ENCODE measurements at regions not wholly inside any gene's neighbourhood (a gene's known extent, or its start where the extent isn't known, plus 50 kb on each side); places are given as distances from the start of the nearest gene placed in this dataset.

DNA sequence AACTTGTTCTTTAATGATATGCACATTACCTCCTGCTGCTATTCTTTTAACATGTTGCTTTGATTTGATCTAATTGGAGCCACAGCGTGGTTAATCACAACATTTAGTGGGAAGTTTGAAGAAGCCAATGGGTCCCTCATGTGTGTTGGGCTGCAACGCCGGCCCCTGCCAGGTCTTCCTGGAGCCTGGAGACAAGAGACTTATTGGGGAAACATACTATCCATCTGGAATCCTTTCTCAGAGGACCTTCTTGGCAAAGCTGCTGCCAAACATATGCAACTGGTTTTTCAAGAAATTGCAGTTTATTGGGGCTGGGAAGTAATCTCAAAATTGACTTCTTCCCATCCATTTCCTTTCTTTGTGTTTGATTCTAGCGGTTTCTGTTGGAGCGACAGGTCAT lies 396.3 kb upstream of the PROK2 start:
- Mint-ChIP-seq H3K27ac (no peak overlapping the region), H3K36me3 (ENCODE audit: low read depth) (peaks cover 4% of the 10 kb centered on the region), H3K4me3 (no peak overlapping the region), H3K27me3 (ENCODE audit: insufficient read depth) (peaks cover 6% of the 10 kb centered on the region), H3K9me3 (no peaks in the 10 kb centered on the region), H3K4me1 (ENCODE audit: low read depth) (peaks cover 13% of the 10 kb centered on the region)
- intact Hi-C loops (cut with micrococcal nuclease), result no loop called here
- no peak for DNase-seq (ENCODE audit: low spot score)

DNA sequence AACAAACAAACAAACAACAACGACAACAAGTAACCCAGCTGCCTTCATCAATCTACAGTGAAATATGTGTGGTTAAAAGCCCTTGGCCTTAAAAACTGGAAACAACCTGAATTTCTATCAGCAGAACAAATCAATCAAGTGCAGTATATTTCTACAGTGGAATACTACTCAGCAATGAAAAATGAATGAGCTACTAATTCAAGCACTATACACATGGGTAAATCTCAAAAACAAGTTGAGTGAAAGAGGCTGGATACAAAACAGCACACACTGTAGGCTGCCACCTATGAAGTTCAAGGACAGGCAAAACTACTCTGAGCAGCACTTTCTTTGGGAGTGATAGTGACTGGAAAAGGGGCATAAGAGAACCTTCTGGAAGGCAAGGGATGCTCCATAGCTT lies 395.5 kb upstream of the PROK2 start:
- Mint-ChIP-seq H3K36me3 (ENCODE audit: low read depth) (peaks cover 4% of the 10 kb centered on the region), H3K27ac (no peak overlapping the region), H3K9me3 (no peaks in the 10 kb centered on the region)

DNA sequence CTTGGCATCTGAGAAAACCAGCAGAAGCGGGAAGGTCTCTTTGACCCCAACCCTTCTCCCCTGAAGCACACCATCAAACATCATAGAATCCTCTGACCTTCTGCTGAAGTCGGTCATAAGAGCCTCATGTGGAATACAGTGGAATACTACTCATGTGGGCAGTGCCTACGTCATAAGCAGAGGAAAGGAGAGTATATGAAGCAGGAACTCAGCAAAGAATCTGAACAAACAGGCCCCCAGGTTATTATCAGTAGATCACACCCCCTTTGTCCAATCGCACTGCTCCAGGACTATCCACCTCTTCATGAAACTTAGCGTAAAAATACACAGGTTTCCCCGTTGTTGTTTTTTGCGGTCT lies 394.1 kb upstream of the PROK2 start:
- no peak for DNase-seq (ENCODE audit: low spot score)
- Mint-ChIP-seq H3K27me3 (ENCODE audit: insufficient read depth) (peaks cover 6% of the 10 kb centered on the region), H3K27ac (no peak overlapping the region), H3K4me1 (ENCODE audit: low read depth) (peaks cover 10% of the 10 kb centered on the region), H3K4me3 (no peak overlapping the region), H3K36me3 (ENCODE audit: low read depth) (no peaks in the 10 kb centered on the region), H3K9me3 (no peaks in the 10 kb centered on the region)
- intact Hi-C loops (cut with micrococcal nuclease), result no loop called here

More for the DNA sequence above, 395.5 kb upstream of the PROK2 start:
- intact Hi-C loops (cut with micrococcal nuclease), result no loop called here
- peaks cover 10% of the 10 kb centered on the region for H3K4me1 Mint-ChIP-seq (ENCODE audit: low read depth)
- peaks cover 6% of the 10 kb centered on the region for H3K27me3 Mint-ChIP-seq (ENCODE audit: insufficient read depth)
- DNase-seq (ENCODE audit: low spot score), result no peak
- no peak overlapping the region for H3K4me3 Mint-ChIP-seq

DNA sequence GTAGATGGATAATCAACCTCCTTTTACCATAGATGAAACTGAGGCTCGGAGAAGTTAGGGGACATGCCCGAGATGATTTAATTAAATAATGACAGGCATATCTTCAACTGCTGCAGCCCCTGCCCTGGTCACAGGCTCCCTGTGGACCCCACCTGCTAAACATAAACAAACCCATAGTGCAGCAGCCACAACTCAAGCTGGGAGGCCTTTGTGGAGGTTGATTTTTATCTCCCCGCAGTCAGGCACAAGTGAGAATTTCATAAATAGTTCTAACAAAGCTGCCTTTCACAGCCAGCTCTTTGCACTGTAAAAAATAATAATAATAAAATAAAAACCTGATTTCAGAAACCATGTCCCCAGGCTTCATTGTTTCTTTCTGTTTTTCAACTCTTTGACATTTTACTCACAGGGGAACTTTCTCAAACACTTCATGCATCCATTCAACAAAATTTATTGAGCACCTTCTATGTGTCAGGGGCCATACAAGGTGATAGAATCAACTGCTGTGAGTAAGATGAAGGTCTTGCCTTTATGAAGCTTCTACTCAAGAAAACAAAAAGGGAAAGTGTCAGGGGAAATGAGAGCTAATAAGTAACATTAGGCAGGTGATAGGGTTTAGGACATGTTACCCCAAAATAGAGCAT lies 393.6 kb upstream of the PROK2 start:
- Mint-ChIP-seq H3K9me3 (no peaks in the 10 kb centered on the region), H3K27ac (no peak overlapping the region), H3K27me3 (ENCODE audit: insufficient read depth) (peaks cover 6% of the 10 kb centered on the region), H3K36me3 (ENCODE audit: low read depth) (no peaks in the 10 kb centered on the region), H3K4me3 (no peak overlapping the region), H3K4me1 (ENCODE audit: low read depth) (peaks cover 10% of the 10 kb centered on the region)
- no peak for DNase-seq (ENCODE audit: low spot score)
- intact Hi-C loops (cut with micrococcal nuclease), result no loop called here

DNA sequence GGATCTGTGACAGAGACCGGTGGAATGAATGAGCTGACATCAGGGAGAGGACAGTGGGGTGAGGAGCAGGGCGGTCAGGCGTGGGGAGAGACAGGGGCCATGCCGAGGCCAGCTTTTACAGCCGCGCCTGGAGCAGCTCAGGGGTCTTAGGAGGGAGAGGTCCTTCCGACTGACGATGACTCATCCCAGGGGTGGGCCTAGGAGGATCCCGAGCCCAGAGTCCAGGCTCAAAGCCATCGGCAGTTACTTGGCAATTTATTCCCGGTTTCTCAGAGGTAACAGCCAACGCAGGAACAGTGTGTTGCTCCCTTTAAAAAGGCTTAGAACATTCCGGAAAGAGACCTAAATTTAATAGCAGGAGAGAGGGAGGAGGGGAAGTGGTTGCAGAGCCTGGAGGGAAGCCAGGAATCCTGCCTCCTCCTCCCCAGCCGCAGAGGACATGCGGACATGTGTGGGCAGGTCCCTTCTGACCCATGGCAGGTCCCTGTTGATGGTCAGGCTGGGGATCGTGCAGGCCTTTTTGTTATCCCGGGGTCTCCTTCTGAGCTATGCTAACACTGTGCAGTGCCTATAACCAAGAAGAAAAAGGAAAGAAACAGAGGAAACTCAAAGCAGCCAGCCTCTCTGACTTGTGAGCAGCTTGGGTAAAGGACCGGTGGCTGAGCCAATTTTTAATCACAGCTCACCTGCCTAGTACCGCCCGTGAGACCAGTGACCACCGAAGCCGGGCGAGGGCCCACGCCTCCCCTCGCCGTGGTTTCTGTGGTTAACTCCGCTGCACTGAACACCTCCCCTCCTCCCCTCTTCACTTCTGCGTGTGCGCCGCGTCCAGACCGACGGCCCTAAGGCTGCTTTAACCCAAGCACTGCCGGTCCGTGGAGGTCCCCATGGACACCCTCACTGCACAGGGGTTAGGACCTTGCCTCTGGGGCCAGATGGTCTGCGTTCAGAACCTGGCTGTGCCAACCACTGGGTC lies 392.4 kb upstream of the PROK2 start:
- DNase-seq (ENCODE audit: low spot score), result no peak
- peaks cover 7% of the 10 kb centered on the region for H3K27me3 Mint-ChIP-seq (ENCODE audit: insufficient read depth)
- H3K36me3 Mint-ChIP-seq (ENCODE audit: low read depth), result no peaks in the 10 kb centered on the region
- no peak overlapping the region for H3K27ac Mint-ChIP-seq
- no peaks in the 10 kb centered on the region for H3K9me3 Mint-ChIP-seq
- H3K4me3 Mint-ChIP-seq, result no peak overlapping the region
- peaks cover 10% of the 10 kb centered on the region for H3K4me1 Mint-ChIP-seq (ENCODE audit: low read depth)
- intact Hi-C loops (cut with micrococcal nuclease), result no loop called here

DNA sequence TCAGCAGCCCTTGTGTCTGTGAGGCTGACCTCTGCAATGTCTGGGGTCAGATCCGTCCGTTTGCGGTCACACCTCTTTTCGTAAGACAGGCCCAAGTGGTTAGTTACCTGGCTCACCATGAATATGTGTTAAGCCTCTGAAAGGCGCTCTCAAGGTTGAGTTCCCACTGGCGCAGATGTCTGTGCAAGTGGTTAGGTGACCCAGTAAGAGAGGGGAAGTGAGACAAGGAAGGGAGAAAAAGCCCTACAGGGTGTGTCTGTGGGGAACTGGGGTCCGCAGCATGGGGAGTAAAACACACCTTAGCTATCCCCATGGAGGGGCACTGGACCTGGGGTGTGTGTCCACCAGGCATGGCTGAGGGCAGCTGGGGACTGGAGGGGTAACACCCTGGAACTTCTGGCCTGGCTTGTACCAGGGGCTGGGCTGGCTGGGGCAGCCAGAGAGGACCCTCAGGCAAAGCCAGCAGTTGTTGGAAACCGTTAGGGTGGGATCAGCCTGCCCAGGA lies 391.6 kb upstream of the PROK2 start:
- no peak for DNase-seq (ENCODE audit: low spot score)
- no peaks in the 10 kb centered on the region for H3K36me3 Mint-ChIP-seq (ENCODE audit: low read depth)
- intact Hi-C loops (cut with micrococcal nuclease), result no loop called here
- no peaks in the 10 kb centered on the region for H3K9me3 Mint-ChIP-seq
- H3K4me1 Mint-ChIP-seq (ENCODE audit: low read depth), result peaks cover 10% of the 10 kb centered on the region
- H3K4me3 Mint-ChIP-seq, result no peak overlapping the region
- no peak overlapping the region for H3K27ac Mint-ChIP-seq
- H3K27me3 Mint-ChIP-seq (ENCODE audit: insufficient read depth), result peaks cover 7% of the 10 kb centered on the region

DNA sequence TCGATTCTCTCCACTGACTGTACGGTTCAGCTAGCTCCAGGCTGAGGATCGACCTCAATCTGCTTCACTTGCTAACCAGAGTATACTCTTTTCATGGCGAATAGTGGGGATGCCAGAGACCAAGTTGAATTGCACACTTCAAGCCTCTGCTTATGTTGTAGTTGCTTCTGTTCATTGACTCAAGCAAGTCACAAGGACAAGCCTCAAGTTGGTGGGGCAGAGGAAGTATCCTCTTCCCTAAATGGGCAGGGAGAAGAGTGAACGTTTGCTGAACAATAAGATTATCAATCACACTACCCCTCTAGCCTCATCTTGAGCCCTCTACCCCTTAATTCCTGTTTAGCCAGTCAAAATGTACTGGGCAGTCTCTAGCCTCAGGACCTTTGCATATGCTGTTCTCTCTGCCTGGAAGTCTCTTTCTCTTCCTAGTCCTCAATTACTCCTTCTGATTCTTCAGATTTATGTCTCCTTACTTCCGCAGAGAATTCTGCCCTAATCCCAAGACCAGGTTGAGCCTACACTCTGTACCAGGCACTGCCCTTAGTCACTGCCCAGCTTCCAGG lies 390.4 kb upstream of the PROK2 start:
- no peaks in the 10 kb centered on the region for H3K36me3 Mint-ChIP-seq (ENCODE audit: low read depth)
- intact Hi-C loops (cut with micrococcal nuclease), result no loop called here
- H3K4me1 Mint-ChIP-seq (ENCODE audit: low read depth), result peaks cover 10% of the 10 kb centered on the region
- H3K9me3 Mint-ChIP-seq, result no peaks in the 10 kb centered on the region
- no peak for DNase-seq (ENCODE audit: low spot score)
- H3K27ac Mint-ChIP-seq, result no peak overlapping the region
- H3K27me3 Mint-ChIP-seq (ENCODE audit: insufficient read depth), result peaks cover 7% of the 10 kb centered on the region
- no peak overlapping the region for H3K4me3 Mint-ChIP-seq

DNA sequence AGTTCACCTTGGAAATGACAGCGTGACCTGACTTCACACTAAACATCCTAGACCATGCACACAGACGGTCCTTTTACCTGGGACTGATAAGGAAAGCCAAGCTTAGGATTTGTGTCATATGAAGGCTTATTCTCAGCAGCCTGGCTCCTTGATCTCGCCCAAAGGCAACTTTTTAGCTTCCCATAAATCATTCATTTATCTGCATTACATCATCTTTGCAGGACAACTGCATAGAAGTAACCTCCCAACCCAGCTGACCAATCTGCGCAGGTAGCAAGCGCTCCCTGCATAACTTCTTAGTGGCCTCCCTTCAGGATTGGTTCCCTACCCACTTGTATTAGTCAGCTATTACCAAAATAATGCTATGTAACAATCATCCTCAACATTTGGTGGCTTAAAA lies 389.9 kb upstream of the PROK2 start:
- H3K4me1 Mint-ChIP-seq (ENCODE audit: low read depth), result peaks cover 10% of the 10 kb centered on the region
- H3K27me3 Mint-ChIP-seq (ENCODE audit: insufficient read depth), result peaks cover 7% of the 10 kb centered on the region
- no peak for DNase-seq (ENCODE audit: low spot score)
- no peaks in the 10 kb centered on the region for H3K9me3 Mint-ChIP-seq
- intact Hi-C loops (cut with micrococcal nuclease), result no loop called here
- no peaks in the 10 kb centered on the region for H3K36me3 Mint-ChIP-seq (ENCODE audit: low read depth)
- no peak overlapping the region for H3K4me3 Mint-ChIP-seq
- H3K27ac Mint-ChIP-seq, result no peak overlapping the region

DNA sequence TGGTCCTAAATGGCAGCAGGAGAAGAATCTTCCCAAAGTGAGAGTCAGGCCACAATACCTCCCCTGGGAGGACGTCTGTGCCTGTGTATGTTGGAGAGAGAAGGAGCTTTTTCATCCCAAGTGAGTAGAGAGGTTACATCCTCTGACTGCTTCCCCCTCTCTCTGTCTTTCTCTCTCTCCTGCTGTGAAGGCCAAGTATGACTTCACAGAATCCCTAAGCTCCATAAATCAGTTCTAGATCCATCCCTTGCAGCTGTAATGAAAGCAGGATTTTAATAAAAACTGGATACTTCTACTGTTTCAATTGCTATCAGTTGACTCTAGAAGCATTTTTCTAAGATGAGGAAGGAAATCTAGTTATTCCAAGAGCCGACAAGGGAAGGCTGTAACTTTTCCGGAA lies 389.1 kb upstream of the PROK2 start:
- intact Hi-C loops (cut with micrococcal nuclease), result no loop called here
- Mint-ChIP-seq H3K4me3 (no peak overlapping the region), H3K4me1 (ENCODE audit: low read depth) (peaks cover 10% of the 10 kb centered on the region), H3K36me3 (ENCODE audit: low read depth) (no peaks in the 10 kb centered on the region), H3K27me3 (ENCODE audit: insufficient read depth) (peaks cover 7% of the 10 kb centered on the region), H3K9me3 (no peaks in the 10 kb centered on the region), H3K27ac (no peak overlapping the region)
- no peak for DNase-seq (ENCODE audit: low spot score)

DNA sequence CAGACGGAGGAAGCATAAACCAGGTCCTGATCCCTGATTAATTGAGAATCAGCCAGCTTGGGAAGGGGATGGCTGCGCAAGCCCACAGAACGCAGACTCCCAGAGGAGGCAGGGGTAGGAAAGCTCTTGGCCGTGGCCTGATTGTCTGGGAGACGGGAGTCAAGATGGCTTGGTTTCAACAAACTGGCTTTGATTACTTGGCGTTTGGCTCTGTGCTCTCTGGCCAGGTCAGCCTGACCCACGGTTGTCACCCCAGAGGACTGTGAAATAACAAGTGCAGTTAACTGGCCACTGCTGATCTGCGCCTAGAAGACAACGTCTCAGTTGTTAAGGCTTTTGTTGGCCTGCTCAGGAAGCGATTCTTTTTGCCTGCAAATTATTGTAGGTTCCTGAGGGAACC lies 387.0 kb upstream of the PROK2 start:
- no peaks in the 10 kb centered on the region for H3K36me3 Mint-ChIP-seq (ENCODE audit: low read depth)
- intact Hi-C loops (cut with micrococcal nuclease), result no loop called here
- peaks cover 9% of the 10 kb centered on the region for H3K27me3 Mint-ChIP-seq (ENCODE audit: insufficient read depth)

DNA sequence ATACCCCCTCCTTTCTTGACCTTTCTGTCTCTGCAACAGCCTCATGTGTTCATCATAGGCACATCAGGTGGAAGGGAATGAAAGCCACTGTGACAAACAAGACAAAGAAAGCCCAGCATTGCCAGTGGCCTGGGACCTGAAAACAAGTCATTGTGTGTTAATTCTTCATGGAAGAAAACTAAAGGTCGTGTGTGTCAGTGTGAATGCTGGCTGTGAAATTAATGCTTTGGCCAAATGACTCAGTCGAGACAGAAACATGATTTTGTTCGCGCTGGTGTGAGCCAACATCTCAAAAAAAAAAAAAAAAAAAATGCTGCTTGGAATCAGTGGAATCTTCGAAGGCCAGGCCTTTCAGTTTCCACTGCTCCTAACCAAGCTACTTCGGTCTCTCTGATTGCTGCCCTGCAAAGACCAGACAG lies 386.5 kb upstream of the PROK2 start:
- intact Hi-C loops (cut with micrococcal nuclease), result no loop called here
- no peaks in the 10 kb centered on the region for H3K9me3 Mint-ChIP-seq
- peaks cover 6% of the 10 kb centered on the region for H3K27me3 Mint-ChIP-seq (ENCODE audit: insufficient read depth)
- H3K4me3 Mint-ChIP-seq, result no peak overlapping the region
- peaks cover under 1% of the 10 kb centered on the region for H3K4me1 Mint-ChIP-seq (ENCODE audit: low read depth)
- H3K36me3 Mint-ChIP-seq (ENCODE audit: low read depth), result no peaks in the 10 kb centered on the region
- no peak overlapping the region for H3K27ac Mint-ChIP-seq
- no peak for DNase-seq (ENCODE audit: low spot score)

More for the DNA sequence above, 387.0 kb upstream of the PROK2 start:
- Mint-ChIP-seq H3K9me3 (no peaks in the 10 kb centered on the region), H3K4me1 (ENCODE audit: low read depth) (peaks cover 5% of the 10 kb centered on the region), H3K4me3 (no peak overlapping the region), H3K27ac (no peak overlapping the region)
- DNase-seq (ENCODE audit: low spot score), result no peak

DNA sequence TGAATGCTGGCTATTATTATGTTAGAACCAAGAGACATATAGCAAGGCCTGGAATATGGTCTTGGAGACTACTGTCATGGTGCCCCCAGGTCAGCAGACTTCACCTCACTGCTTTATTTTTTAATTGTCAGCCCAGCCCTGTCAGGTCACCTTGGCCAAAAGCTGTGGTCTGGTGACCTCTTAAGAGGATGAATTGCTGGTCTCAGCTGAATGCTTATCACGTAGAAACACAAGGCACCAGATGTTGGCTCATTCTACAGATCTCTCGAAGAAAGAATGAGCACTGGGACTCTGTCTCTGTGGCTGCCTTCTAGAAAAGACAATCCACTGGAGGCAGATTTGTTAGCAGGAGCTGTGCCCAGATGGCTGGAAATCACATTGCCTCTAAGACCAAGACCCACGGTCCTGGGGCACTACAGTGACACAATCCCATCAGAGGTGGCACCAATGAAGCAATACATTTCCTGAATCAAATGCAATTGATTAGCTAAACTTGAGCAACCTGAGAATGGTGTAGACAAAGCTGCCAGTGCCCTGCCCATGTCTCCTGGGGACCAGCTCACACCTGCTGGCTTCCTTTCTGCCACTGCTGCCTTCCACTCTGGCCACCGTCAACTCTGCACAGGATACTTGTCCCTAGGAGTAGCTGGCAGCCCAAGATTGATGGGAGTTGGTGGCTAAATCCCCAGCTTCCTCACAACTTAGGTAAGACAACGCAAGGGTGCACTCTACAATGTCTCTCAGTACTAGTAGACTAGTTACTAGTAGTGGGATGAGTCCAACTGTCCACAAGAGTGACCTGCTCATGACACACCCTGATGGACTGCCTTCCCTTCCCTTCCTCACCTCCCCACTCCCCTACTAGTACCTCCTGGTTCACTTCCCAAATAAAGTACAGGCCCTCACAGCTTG lies 384.9 kb upstream of the PROK2 start:
- Mint-ChIP-seq H3K27ac (no peak overlapping the region), H3K9me3 (no peaks in the 10 kb centered on the region), H3K4me1 (ENCODE audit: low read depth) (no peaks in the 10 kb centered on the region), H3K27me3 (ENCODE audit: insufficient read depth) (peaks cover 5% of the 10 kb centered on the region), H3K36me3 (ENCODE audit: low read depth) (no peaks in the 10 kb centered on the region), H3K4me3 (no peak overlapping the region)
- intact Hi-C loops (cut with micrococcal nuclease), result no loop called here
- no peak for DNase-seq (ENCODE audit: low spot score)

All from activated T-helper 1 cell treated with anti-CD3 and anti-CD28 coated beads, Interleukin-12 subunit alpha, Interleukin-12 subunit beta, Interleukin-2, Interleukin-4 antibody, amounts not matched to agents 30 ng/mL and 10 ng/mL and 1 ng/mL, durations not matched to agents 14 hours and 24 hours and 36 hours (primary cell).